ENCODE measurements at regions not wholly inside any gene's neighbourhood (a gene's known extent, or its start where the extent isn't known, plus 50 kb on each side); places are given as distances from the start of the nearest gene placed in this dataset.

DNA sequence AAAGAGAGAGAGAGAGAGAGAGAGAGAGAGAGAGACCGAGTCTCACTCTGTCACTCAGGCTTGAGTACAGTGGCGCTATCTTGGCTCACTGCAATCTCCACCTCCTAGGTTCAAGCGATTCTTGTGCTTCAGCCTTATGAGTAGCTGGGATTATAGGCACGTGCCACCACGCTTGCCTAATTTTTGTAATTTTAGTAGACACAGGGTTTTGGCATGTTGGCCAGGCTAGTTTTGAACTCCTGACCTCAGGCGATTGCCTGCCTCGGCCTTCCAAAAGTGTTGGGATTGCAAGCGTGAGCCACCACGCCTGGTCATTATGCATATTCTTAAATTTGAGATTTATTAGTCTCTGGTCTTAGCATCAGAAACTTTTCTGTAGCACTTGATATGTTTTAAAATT lies 317.9 kb upstream of the ATP2B1 start:
- DNase-seq (ENCODE audit: low read depth) = no peak
- TF ChIP-seq, protein P1, sequence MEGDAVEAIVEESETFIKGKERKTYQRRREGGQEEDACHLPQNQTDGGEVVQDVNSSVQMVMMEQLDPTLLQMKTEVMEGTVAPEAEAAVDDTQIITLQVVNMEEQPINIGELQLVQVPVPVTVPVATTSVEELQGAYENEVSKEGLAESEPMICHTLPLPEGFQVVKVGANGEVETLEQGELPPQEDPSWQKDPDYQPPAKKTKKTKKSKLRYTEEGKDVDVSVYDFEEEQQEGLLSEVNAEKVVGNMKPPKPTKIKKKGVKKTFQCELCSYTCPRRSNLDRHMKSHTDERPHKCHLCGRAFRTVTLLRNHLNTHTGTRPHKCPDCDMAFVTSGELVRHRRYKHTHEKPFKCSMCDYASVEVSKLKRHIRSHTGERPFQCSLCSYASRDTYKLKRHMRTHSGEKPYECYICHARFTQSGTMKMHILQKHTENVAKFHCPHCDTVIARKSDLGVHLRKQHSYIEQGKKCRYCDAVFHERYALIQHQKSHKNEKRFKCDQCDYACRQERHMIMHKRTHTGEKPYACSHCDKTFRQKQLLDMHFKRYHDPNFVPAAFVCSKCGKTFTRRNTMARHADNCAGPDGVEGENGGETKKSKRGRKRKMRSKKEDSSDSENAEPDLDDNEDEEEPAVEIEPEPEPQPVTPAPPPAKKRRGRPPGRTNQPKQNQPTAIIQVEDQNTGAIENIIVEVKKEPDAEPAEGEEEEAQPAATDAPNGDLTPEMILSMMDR (conservative IDR thresholded peaks at IDR 0.05; ENCODE audit: low read depth, low read length) = no peak
- no peak overlapping the region for H3K4me3 ChIP-seq (ENCODE audit: low read length)

DNA sequence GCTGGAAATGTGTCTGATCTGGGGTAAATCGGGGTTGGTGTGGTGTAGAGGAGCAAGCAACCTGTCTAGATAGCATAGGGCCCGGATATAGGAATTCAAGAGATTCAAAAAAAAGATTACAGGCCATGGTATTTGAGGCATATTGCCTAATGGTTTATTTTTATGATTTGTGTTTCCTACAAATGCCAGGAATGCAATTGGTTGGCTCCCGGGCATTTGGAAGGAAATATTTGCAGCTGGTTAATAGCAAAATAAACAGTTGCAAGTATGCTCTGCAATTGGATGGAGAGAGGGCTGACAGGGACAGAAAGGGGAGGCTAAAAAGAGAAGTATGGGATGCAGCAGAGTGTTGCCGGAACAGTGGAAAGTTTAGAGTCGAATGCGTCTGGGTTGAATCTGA lies 315.6 kb upstream of the ATP2B1 start:
- TF ChIP-seq, protein P1 (conservative IDR thresholded peaks at IDR 0.05; ENCODE audit: low read depth, low read length) = no peak

DNA sequence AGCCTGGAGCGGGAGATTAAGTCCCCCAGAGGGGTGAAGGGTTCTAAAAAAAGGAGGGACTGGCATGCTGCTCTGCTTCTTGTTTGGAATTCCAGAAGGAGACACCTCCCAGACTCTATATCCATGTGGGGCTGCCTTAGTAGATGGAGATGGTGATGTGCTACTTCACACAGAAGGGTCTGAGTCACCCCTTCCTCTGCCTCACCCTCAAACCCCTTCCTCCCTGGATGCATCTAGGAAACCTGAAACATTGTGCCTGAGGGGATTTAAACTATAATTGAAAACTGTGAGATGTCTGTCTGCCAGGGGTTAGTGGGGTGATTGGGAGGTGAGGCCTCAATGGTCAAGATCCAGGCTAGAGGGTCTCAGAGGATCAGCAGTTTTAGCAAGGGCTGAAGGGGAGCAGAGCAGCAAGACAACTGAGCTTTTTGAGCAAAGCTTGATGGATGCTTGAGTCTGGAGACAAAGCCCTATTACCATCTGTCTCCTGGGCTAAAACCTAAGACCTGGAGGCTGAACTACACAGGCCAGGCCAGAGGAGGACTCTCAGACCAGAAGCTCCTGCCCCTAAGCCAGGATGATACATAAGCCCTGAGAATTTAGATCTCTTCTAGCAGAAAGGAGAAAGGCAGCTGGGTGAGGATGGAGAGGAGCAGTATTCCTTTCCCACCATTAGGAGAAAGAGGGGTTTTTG lies 314.7 kb upstream of the ATP2B1 start:
- TF ChIP-seq, protein P1 (conservative IDR thresholded peaks at IDR 0.05; ENCODE audit: low read depth, low read length) = no peak
- DNase-seq (ENCODE audit: low read depth) = no peak
- no peak overlapping the region for H3K4me3 ChIP-seq (ENCODE audit: low read length)

More for the DNA sequence above, 315.6 kb upstream of the ATP2B1 start:
- no peak overlapping the region for H3K4me3 ChIP-seq (ENCODE audit: low read length)
- no peak for DNase-seq (ENCODE audit: low read depth)

DNA sequence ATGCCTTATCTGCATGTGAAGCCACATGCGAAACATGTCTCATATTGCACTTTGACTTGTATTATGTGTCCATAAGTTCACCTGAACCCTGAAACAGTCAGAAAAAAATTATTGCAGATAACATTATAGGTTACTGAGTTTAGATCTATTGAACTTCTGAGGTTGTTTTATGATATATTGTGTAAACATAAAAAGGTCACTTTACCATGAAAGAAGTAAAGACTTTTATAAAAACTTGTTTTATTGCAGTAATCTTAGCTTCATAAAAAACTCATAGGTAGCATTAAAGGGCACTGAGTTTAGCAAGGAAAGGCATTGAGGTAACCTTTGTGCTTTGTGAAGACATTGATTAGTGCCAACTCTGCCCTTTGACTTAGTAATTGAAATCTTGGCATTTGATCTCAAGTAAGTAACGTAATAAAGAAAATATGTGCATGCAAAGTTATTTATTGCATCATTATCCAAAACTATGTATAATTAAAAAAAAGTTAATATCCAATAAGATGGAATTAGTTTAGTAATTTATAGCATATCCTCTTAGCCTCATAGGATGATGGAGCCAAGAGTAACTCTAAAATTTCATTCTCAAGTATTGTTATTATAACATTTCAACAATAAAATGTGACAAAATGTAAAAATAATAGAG lies 313.3 kb upstream of the ATP2B1 start:
- H3K4me3 ChIP-seq (ENCODE audit: low read length) = no peak overlapping the region
- TF ChIP-seq, protein P1 (conservative IDR thresholded peaks at IDR 0.05; ENCODE audit: low read depth, low read length) = no peak
- no peak for DNase-seq (ENCODE audit: low read depth)

DNA sequence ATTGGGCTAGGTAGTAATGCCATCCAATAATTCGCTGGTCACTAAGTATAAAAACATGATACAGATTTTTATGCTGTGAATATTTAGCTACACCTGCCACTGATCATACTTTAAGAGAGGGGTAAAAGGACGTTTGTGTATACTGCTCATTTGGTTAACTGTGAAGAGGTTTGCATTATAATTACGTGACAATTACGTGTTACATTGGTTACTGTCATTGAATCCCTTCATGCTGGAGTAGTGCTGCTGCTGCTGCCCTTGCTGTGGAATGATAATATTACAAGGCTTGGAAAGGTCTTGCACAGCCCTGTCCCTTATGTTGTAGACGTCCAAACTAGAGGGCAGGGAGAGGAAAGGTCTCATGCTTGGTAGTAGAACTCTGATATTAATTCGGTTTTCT lies 312.2 kb upstream of the ATP2B1 start:
- no peak overlapping the region for H3K4me3 ChIP-seq (ENCODE audit: low read length)
- TF ChIP-seq, protein P1 (conservative IDR thresholded peaks at IDR 0.05; ENCODE audit: low read depth, low read length) = no peak
- DNase-seq (ENCODE audit: low read depth) = no peak

DNA sequence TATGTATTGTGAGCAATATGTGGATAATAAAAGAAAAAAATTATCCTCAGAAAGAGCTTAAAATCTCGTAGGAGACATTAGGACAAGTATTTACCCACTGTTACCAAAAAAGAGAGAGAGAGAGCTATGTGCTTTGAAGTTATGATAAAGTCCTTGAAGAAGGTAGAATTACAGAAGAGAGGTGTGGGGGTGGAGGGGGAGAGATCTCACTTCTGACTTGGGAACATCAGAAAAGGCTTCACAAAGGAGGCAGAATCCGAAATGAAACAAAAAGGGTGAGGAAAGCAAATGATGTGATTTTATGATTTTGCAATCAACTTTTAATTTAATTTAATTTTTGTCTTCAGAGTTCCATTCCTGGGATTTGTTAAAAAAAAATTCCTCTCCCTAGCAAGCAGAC lies 311.8 kb upstream of the ATP2B1 start:
- no peak for DNase-seq (ENCODE audit: low read depth)
- TF ChIP-seq, protein P1 (conservative IDR thresholded peaks at IDR 0.05; ENCODE audit: low read depth, low read length) = no peak
- no peak overlapping the region for H3K4me3 ChIP-seq (ENCODE audit: low read length)

DNA sequence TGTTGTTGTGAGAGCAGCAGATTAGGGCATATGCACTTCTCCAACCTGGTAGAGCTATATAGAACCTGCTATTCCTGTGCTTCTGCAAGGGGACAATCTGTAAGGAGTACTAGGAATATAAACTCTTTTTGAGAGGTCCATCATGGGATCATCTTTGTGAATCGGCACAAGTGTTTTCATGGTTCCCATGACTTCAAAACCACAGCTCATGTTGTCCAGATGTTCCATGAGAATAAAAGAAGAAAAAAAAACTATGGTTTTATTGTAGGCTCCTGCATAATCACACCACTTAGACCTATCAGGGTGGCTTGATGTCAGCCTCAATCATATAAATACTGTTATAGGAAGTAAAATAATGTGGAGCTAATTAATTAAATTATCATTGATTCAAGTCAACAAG lies 311.4 kb upstream of the ATP2B1 start:
- H3K4me3 ChIP-seq (ENCODE audit: low read length) = no peak overlapping the region
- no peak for DNase-seq (ENCODE audit: low read depth)
- TF ChIP-seq, protein P1 (conservative IDR thresholded peaks at IDR 0.05; ENCODE audit: low read depth, low read length) = no peak

All from retinal pigment epithelial cell (primary cell).